ENCODE measurements at regions not wholly inside any gene's neighbourhood (a gene's known extent, or its start where the extent isn't known, plus 50 kb on each side); places are given as distances from the start of the nearest gene placed in this dataset.

DNA sequence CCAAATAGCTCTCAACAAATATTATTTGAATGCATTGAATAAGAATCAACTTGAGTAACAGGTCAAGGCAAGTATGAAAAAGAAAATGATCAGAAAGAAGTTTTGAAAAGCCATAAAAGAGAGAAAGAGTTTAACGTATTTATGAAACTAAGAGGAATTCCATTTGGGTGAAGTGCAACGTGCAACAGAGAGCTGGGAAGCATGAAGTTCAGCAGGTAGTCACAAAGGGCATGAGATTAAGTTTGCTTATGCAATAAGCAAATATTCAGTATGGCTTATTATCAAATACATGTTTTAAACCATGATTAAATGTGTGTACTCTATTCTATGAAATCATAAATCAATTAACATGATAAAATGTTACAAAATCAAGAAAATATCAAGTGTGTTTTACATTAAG, 62.7 kb upstream of the PCDH17 start:
- no peak for TF ChIP-seq CTCF (IDR thresholded peaks at IDR 0.05 in 4 of 5, conservative IDR thresholded peaks at IDR 0.05 in 1 of 5)
- no peak for TF ChIP-seq POLR2A (IDR thresholded peaks at IDR 0.05)
